HUES48 (cell line): ENCODE measurements at regions not wholly inside any gene's neighbourhood (a gene's known extent, or its start where the extent isn't known, plus 50 kb on each side); places are given as distances from the start of the nearest gene placed in this dataset.

Experiments used
- H3K27ac ChIP-seq: one replicate; pipeline ENCODE4 v1.7.0; 2013; ENCODE audit warnings: low read depth, low read length, inconsistent platforms
- H3K27me3 ChIP-seq: 2 replicates; pipeline ENCODE4 v1.6.1; 2013; ENCODE audit warnings: mild to moderate bottlenecking, low read length; ENCODE audit not compliant: control insufficient read depth, insufficient read depth
- H3K36me3 ChIP-seq: 2 replicates; pipeline ENCODE4 v1.6.1; 2013; ENCODE audit warnings: low read length; ENCODE audit not compliant: control insufficient read depth, insufficient read depth
- H3K4me1 ChIP-seq: 2 replicates; pipeline ENCODE4 v1.6.1; 2013; ENCODE audit warnings: mild to moderate bottlenecking, low read length; ENCODE audit not compliant: control insufficient read depth, insufficient read depth
- H3K4me3 ChIP-seq: 2 replicates; pipeline ENCODE4 v1.5.1; 2013; ENCODE audit warnings: mild to moderate bottlenecking, low read depth, low read length
- H3K9ac ChIP-seq: 2 replicates; pipeline ENCODE4 v1.6.1; 2013; ENCODE audit warnings: mild to moderate bottlenecking, low read depth, low read length, moderate library complexity
- H3K9me3 ChIP-seq: 2 replicates; pipeline ENCODE4 v1.6.1; 2013; ENCODE audit warnings: low read length; ENCODE audit not compliant: control insufficient read depth, insufficient read depth

- Histone ChIP-seq H3K27ac (no peak overlapping the region), H3K9me3 (no peaks in the 10 kb centered on the region), H3K4me1 (peaks cover 9% of the 10 kb centered on the region; the same call in 1 of the 2 replicates), H3K36me3 (no peaks in the 10 kb centered on the region), H3K27me3 (no peaks in the 10 kb centered on the region; the same call in 1 of the 2 replicates), H3K9ac (no peak overlapping the region), H3K4me3 (no peak overlapping the region)
Observed at GRCh38 chr3:194268654-194269512, 82.2 kb downstream of the CPN2 start.

GRCh38 chr3:194269610-194270145 lies 81.5 kb downstream of the CPN2 start:
- Histone ChIP-seq H3K27me3 (no peaks in the 10 kb centered on the region; the same call in 1 of the 2 replicates), H3K4me3 (no peak overlapping the region), H3K36me3 (no peaks in the 10 kb centered on the region), H3K9ac (no peak overlapping the region), H3K9me3 (no peaks in the 10 kb centered on the region), H3K27ac (no peak overlapping the region), H3K4me1 (peaks cover 9% of the 10 kb centered on the region; the same call in 1 of the 2 replicates)

- no peak overlapping the region for H3K4me3 ChIP-seq
Observed at GRCh38 chr3:194270627-194271459, 80.3 kb downstream of the CPN2 start.

GRCh38 chr3:194271460-194272035 lies 79.6 kb downstream of the CPN2 start:
- no peaks in the 10 kb centered on the region; the same call in 1 of the 2 replicates for H3K27me3 ChIP-seq
- no peaks in the 10 kb centered on the region for H3K9me3 ChIP-seq
- H3K4me1 ChIP-seq = peaks cover 14% of the 10 kb centered on the region
- no peak overlapping the region for H3K4me3 ChIP-seq
- no peak overlapping the region for H3K27ac ChIP-seq
- no peaks in the 10 kb centered on the region for H3K36me3 ChIP-seq
- no peak overlapping the region for H3K9ac ChIP-seq

More at GRCh38 chr3:194270627-194271459, 80.3 kb downstream of the CPN2 start:
- Histone ChIP-seq H3K9ac (no peak overlapping the region), H3K27ac (no peak overlapping the region), H3K36me3 (no peaks in the 10 kb centered on the region), H3K4me1 (peaks cover 14% of the 10 kb centered on the region), H3K27me3 (no peaks in the 10 kb centered on the region; the same call in 1 of the 2 replicates), H3K9me3 (no peaks in the 10 kb centered on the region)

GRCh38 chr3:194272221-194272620 lies 78.9 kb downstream of the CPN2 start:
- Histone ChIP-seq H3K9me3 (no peaks in the 10 kb centered on the region), H3K4me3 (no peak overlapping the region), H3K27ac (no peak overlapping the region), H3K27me3 (no peaks in the 10 kb centered on the region; the same call in 1 of the 2 replicates), H3K4me1 (peaks cover 16% of the 10 kb centered on the region), H3K9ac (no peak overlapping the region), H3K36me3 (no peaks in the 10 kb centered on the region)

- no peak overlapping the region for H3K9ac ChIP-seq
- no peaks in the 10 kb centered on the region; the same call in 1 of the 2 replicates for H3K27me3 ChIP-seq
- H3K36me3 ChIP-seq = no peaks in the 10 kb centered on the region
- peaks cover 22% of the 10 kb centered on the region for H3K4me1 ChIP-seq
- no peak overlapping the region for H3K27ac ChIP-seq
- no peaks in the 10 kb centered on the region for H3K9me3 ChIP-seq
- H3K4me3 ChIP-seq = no peak overlapping the region
Observed at GRCh38 chr3:194272861-194273742, 78.0 kb downstream of the CPN2 start.

GRCh38 chr3:194273743-194274310 lies 77.3 kb downstream of the CPN2 start:
- Histone ChIP-seq H3K27ac (peak overlapping the region; percentile 80), H3K36me3 (no peaks in the 10 kb centered on the region), H3K9ac (no peak overlapping the region), H3K4me3 (no peak overlapping the region), H3K9me3 (no peaks in the 10 kb centered on the region), H3K4me1 (peaks cover 22% of the 10 kb centered on the region), H3K27me3 (no peaks in the 10 kb centered on the region; the same call in 1 of the 2 replicates)

GRCh38 chr3:194274424-194275085 lies 76.6 kb downstream of the CPN2 start:
- no peaks in the 10 kb centered on the region; the same call in 1 of the 2 replicates for H3K27me3 ChIP-seq
- no peaks in the 10 kb centered on the region for H3K36me3 ChIP-seq
- peaks cover 18% of the 10 kb centered on the region for H3K4me1 ChIP-seq
- no peak overlapping the region for H3K4me3 ChIP-seq
- no peaks in the 10 kb centered on the region for H3K9me3 ChIP-seq
- peak overlapping the region; percentile 80 for H3K27ac ChIP-seq
- no peak overlapping the region for H3K9ac ChIP-seq

- no peak overlapping the region for H3K9ac ChIP-seq
- no peaks in the 10 kb centered on the region for H3K36me3 ChIP-seq
- no peaks in the 10 kb centered on the region; the same call in 1 of the 2 replicates for H3K27me3 ChIP-seq
- H3K9me3 ChIP-seq = no peaks in the 10 kb centered on the region
- H3K27ac ChIP-seq = peak overlapping the region; percentile 56
- no peak overlapping the region for H3K4me3 ChIP-seq
- H3K4me1 ChIP-seq = peaks cover 17% of the 10 kb centered on the region
Observed at GRCh38 chr3:194275291-194275690, 75.8 kb downstream of the CPN2 start.
